T-helper 2 cell treated with Interferon-gamma antibody and Interleukin-4, amounts not matched to agents 5 μg/mL and 100 μg/mL, for 36 hours (primary cell): ENCODE measurements at regions not wholly inside any gene's neighbourhood (a gene's known extent, or its start where the extent isn't known, plus 50 kb on each side); places are given as distances from the start of the nearest gene placed in this dataset.

Experiments
- DNase-seq: peaks from one replicate; pipeline ENCODE4 v3.0.0; 2021; ENCODE audit warnings: low spot score
- H3K27ac Mint-ChIP-seq: one replicate; pipeline ENCODE4 v1.8.0; 2021; ENCODE audit warnings: mild to moderate bottlenecking, mixed read lengths
- H3K27me3 Mint-ChIP-seq: one replicate; pipeline ENCODE4 v1.8.0; 2021; ENCODE audit warnings: low read depth, mixed read lengths
- H3K36me3 Mint-ChIP-seq: one replicate; pipeline ENCODE4 v1.8.0; 2021; ENCODE audit warnings: low read depth, mixed read lengths
- H3K4me1 Mint-ChIP-seq: one replicate; pipeline ENCODE4 v1.8.0; 2021; ENCODE audit warnings: low read depth, mixed read lengths
- H3K4me3 Mint-ChIP-seq: one replicate; pipeline ENCODE4 v1.8.0; 2022; ENCODE audit warnings: mild to moderate bottlenecking, moderate library complexity, mixed read lengths
- H3K9me3 Mint-ChIP-seq: one replicate; pipeline ENCODE4 v1.8.0; 2021; ENCODE audit warnings: mixed read lengths

- DNase-seq: no peak
- Mint-ChIP-seq H3K4me3 (no peak overlapping the region), H3K36me3 (no peaks in the 10 kb centered on the region), H3K27me3 (no peaks in the 10 kb centered on the region), H3K9me3 (no peaks in the 10 kb centered on the region), H3K4me1 (no peaks in the 10 kb centered on the region), H3K27ac (no peak overlapping the region)
These were observed 483.7 kb downstream of the TSHZ3 start for GRCh38 chr19:30865511-30865910.

DNA sequence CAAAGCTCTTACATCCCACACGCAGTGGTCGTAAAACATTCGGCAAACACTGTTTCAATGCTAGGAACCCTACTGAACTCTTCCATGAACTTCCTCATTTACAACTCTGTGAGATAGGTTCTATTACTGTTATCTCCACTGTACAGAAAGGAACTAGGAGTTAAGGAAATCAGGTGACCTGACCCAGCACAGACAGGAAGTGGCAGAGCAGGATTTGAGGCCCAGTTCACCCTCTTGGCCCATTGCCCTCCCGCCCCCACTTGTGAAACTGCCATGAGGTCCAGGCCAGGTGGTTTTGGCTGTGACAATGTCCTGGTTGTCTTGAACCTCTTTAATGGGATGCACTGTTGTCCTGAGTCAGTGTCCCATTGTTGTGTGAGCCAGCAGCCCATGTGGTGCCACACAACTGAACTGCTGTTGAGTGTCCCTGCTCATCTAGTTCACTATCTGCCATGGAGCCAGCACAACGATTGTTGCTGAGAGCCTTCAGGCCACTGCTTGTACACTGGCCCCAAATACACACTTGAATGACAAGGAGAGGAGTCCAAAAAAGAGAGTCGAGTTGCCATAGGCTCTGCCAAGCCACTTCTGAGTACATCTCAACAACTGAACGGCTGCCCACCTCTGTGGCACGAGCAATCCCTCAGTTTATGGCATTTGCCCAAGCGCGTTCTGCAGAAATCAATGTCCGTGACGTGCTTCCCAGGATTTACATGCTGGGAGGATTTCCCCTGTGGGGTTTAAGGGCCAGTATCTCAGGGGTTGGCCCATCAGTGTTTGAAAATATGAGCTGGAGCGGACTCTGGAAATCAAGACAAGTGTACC is 484.6 kb downstream of the TSHZ3 start:
- Mint-ChIP-seq H3K4me1 (no peaks in the 10 kb centered on the region), H3K9me3 (no peaks in the 10 kb centered on the region), H3K27ac (no peak overlapping the region), H3K36me3 (no peaks in the 10 kb centered on the region), H3K4me3 (no peak overlapping the region), H3K27me3 (no peaks in the 10 kb centered on the region)
- no peak for DNase-seq

GRCh38 chr19:30862876-30863275 is 486.4 kb downstream of the TSHZ3 start:
- no peak overlapping the region for H3K27ac Mint-ChIP-seq

GRCh38 chr19:30861919-30862318 is 487.3 kb downstream of the TSHZ3 start:
- no peaks in the 10 kb centered on the region for H3K27me3 Mint-ChIP-seq
- DNase-seq: no peak
- no peak overlapping the region for H3K27ac Mint-ChIP-seq
- H3K4me3 Mint-ChIP-seq: no peak overlapping the region
- H3K9me3 Mint-ChIP-seq: no peaks in the 10 kb centered on the region
- no peaks in the 10 kb centered on the region for H3K4me1 Mint-ChIP-seq
- no peaks in the 10 kb centered on the region for H3K36me3 Mint-ChIP-seq

More at GRCh38 chr19:30862876-30863275, 486.4 kb downstream of the TSHZ3 start:
- Mint-ChIP-seq H3K4me1 (no peaks in the 10 kb centered on the region), H3K36me3 (no peaks in the 10 kb centered on the region), H3K4me3 (no peak overlapping the region), H3K27me3 (no peaks in the 10 kb centered on the region), H3K9me3 (no peaks in the 10 kb centered on the region)
- no peak for DNase-seq

DNA sequence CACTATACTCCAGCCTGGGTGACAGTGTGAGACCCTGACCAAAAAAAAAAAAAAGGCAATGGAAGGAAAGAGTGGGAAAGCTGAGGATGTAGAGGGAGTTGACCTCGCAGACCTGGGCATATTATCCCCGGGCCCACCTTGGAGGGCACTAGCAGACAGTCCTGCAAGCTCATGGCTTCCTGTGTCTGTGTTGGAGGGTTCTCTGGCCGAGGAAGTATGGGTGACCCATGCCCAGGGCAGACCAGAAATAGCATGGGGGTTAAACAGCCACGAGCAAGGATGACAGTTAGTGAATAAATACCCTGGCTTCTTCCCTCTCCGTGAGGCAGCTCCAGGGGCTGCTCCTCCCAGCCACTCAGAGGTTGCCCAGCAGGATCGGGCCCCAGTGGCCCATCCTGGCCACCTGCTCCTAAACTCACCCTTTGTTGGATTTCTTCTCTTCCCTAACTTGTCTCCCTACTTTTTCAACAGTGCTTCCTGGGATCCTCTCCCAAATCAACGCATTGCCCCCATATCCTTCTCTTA is 485.8 kb downstream of the ZNF536 start:
- DNase-seq: no peak
- Mint-ChIP-seq H3K27me3 (no peaks in the 10 kb centered on the region), H3K4me1 (no peaks in the 10 kb centered on the region), H3K27ac (no peak overlapping the region), H3K36me3 (no peaks in the 10 kb centered on the region), H3K9me3 (no peaks in the 10 kb centered on the region), H3K4me3 (no peak overlapping the region)

DNA sequence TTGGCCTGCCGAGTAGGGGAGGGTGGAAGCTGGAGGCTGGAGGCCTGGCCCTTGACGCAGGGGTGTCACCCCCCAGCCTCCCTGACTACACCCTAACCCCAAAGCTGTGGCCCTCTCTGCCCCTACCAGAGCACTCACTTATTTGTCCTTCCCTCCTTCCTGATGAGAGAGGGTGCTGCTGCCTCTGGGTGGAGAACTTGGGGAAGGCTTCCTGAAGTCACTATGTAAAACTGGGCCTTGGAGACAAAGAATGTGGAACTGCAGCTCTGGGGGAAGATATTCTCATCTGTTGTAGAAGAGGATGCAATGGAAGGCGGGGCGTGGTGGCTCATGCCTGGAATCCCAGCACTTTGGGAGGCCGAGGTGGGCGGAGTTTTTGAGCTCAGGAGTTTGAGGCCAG is 485.2 kb downstream of the ZNF536 start:
- Mint-ChIP-seq H3K9me3 (no peaks in the 10 kb centered on the region), H3K27me3 (no peaks in the 10 kb centered on the region), H3K4me3 (no peak overlapping the region), H3K27ac (no peak overlapping the region), H3K36me3 (no peaks in the 10 kb centered on the region), H3K4me1 (no peaks in the 10 kb centered on the region)
- no peak for DNase-seq

DNA sequence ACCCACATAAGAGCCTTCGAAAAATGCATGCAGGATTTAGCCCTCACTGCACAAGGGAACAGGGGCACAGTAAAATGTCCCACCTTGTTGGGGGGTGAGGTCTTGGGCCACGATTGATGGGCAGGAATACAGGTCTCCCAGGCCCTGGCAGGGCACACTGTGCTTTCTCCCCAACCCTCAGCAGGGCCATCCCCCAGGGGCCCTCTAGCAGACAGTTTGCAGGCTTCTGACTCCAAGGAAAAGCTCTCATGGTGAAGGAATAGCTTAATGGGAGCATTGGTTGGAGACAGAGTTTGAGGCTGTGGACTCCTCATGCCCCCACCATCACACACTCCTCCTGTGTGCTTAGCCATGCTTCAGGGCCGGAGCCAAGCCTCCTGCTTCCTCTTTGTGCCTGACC is 484.6 kb downstream of the ZNF536 start:
- no peak for DNase-seq
- Mint-ChIP-seq H3K36me3 (no peaks in the 10 kb centered on the region), H3K27me3 (no peaks in the 10 kb centered on the region), H3K9me3 (no peaks in the 10 kb centered on the region), H3K4me1 (no peaks in the 10 kb centered on the region), H3K4me3 (no peak overlapping the region), H3K27ac (no peak overlapping the region)

GRCh38 chr19:30856376-30856775 is 484.2 kb downstream of the ZNF536 start:
- no peaks in the 10 kb centered on the region for H3K36me3 Mint-ChIP-seq
- H3K4me3 Mint-ChIP-seq: no peak overlapping the region
- H3K9me3 Mint-ChIP-seq: no peaks in the 10 kb centered on the region
- no peaks in the 10 kb centered on the region for H3K4me1 Mint-ChIP-seq
- H3K27me3 Mint-ChIP-seq: no peaks in the 10 kb centered on the region
- H3K27ac Mint-ChIP-seq: no peak overlapping the region
- no peak for DNase-seq

GRCh38 chr19:30855442-30855841 is 483.3 kb downstream of the ZNF536 start:
- DNase-seq: no peak
- Mint-ChIP-seq H3K4me3 (no peak overlapping the region), H3K36me3 (no peaks in the 10 kb centered on the region), H3K27me3 (no peaks in the 10 kb centered on the region), H3K27ac (no peak overlapping the region), H3K9me3 (no peaks in the 10 kb centered on the region), H3K4me1 (no peaks in the 10 kb centered on the region)

DNA sequence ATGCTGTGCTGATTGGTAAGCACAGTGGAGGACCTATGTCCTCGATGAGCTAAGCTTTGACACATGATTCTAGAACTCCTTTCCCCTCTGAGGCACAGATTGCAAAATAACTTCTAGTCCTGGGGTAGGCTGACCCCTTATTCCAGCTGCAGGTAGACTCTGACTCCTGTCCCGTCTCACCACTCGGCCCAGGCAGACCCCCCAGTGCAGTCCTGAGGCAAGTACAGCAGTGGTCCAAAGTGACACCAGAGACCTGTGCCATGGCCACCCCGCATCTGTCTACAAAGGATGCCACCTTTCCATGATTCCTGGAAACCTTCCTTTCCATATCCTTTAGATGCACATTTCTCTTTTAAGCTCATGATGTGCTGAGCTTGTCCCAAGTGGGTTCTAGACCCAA is 482.5 kb downstream of the ZNF536 start:
- H3K27me3 Mint-ChIP-seq: no peaks in the 10 kb centered on the region
- H3K4me1 Mint-ChIP-seq: no peaks in the 10 kb centered on the region
- no peak overlapping the region for H3K27ac Mint-ChIP-seq
- H3K9me3 Mint-ChIP-seq: no peaks in the 10 kb centered on the region
- H3K36me3 Mint-ChIP-seq: no peaks in the 10 kb centered on the region
- H3K4me3 Mint-ChIP-seq: no peak overlapping the region
- no peak for DNase-seq

DNA sequence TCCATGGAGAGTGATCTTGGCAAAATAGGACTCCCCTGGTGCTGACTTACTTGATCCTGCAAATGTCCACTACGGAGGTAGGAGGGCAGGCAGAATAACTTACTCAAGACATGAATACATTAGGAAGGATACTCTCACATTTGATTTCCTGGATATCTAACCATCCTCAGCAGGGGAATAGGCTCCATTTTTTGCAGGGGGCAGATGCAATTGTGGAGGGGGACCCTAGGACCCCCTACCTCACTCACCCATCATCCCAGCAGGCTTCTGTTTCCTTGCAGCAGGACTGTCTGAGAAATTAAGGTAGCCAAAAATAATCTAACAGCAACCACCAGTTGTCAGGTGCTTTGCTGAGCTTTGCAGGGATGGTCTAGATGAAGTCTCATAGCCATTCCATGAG is 482.0 kb downstream of the ZNF536 start:
- no peaks in the 10 kb centered on the region for H3K27me3 Mint-ChIP-seq
- no peaks in the 10 kb centered on the region for H3K4me1 Mint-ChIP-seq
- H3K36me3 Mint-ChIP-seq: no peaks in the 10 kb centered on the region
- no peak overlapping the region for H3K27ac Mint-ChIP-seq
- H3K9me3 Mint-ChIP-seq: no peaks in the 10 kb centered on the region
- DNase-seq: no peak
- H3K4me3 Mint-ChIP-seq: no peak overlapping the region

GRCh38 chr19:30853036-30853435 is 480.9 kb downstream of the ZNF536 start:
- no peak overlapping the region for H3K27ac Mint-ChIP-seq
- DNase-seq: no peak

GRCh38 chr19:30852168-30852567 is 480.0 kb downstream of the ZNF536 start:
- Mint-ChIP-seq H3K27ac (no peak overlapping the region), H3K36me3 (no peaks in the 10 kb centered on the region), H3K4me3 (no peak overlapping the region), H3K9me3 (no peaks in the 10 kb centered on the region), H3K27me3 (no peaks in the 10 kb centered on the region), H3K4me1 (no peaks in the 10 kb centered on the region)
- no peak for DNase-seq

More at GRCh38 chr19:30853036-30853435, 480.9 kb downstream of the ZNF536 start:
- Mint-ChIP-seq H3K4me3 (no peak overlapping the region), H3K4me1 (no peaks in the 10 kb centered on the region), H3K9me3 (no peaks in the 10 kb centered on the region), H3K27me3 (no peaks in the 10 kb centered on the region), H3K36me3 (no peaks in the 10 kb centered on the region)

- Mint-ChIP-seq H3K36me3 (no peaks in the 10 kb centered on the region), H3K27me3 (no peaks in the 10 kb centered on the region)
These were observed 479.5 kb downstream of the ZNF536 start for GRCh38 chr19:30851646-30852045.

More at GRCh38 chr19:30851646-30852045, 479.5 kb downstream of the ZNF536 start:
- Mint-ChIP-seq H3K4me3 (no peak overlapping the region), H3K4me1 (no peaks in the 10 kb centered on the region), H3K27ac (no peak overlapping the region), H3K9me3 (no peaks in the 10 kb centered on the region)
- DNase-seq: no peak
